AG04450 (cell line): ENCODE measurements at regions not wholly inside any gene's neighbourhood (a gene's known extent, or its start where the extent isn't known, plus 50 kb on each side); places are given as distances from the start of the nearest gene placed in this dataset.

Experiments
- CTCF ChIA-PET: fragments of 300-600, 350-600 bp; formaldehyde crosslinking; extraction: SDS; loops from one replicate; lab custom pipeline; 2022; ENCODE audit warnings: antibody characterized with exemption, inconsistent platforms; lab: Charles Lee
- POLR2A ChIA-PET: fragments of 350-600 bp; formaldehyde crosslinking; extraction: SDS; loops from one replicate; lab custom pipeline; 2021; ENCODE audit warnings: antibody characterized with exemption, inconsistent platforms; lab: Yijun Ruan, JAX
- DNase-seq: peaks from one replicate; pipeline ENCODE4 v3.0.0-alpha.2; 2011; ENCODE audit warnings: low read depth, low spot score
- H3K27ac ChIP-seq: one replicate; pipeline ENCODE4 v1.5.1; 2012; ENCODE audit warnings: low read depth, low read length, control low read depth
- H3K27me3 ChIP-seq: one replicate; pipeline ENCODE4 v1.6.0; 2012; ENCODE audit warnings: low read length; ENCODE audit not compliant: control insufficient read depth, insufficient read depth
- H3K4me3 ChIP-seq: 2 replicates; pipeline ENCODE4 v1.5.1; 2011; ENCODE audit warnings: mild to moderate bottlenecking, low read depth, low read length, control low read depth
- H3K9me3 ChIP-seq: 2 replicates; pipeline ENCODE4 v1.5.1; 2012; ENCODE audit warnings: low read length; ENCODE audit not compliant: control insufficient read depth, insufficient read depth
- TF ChIP-seq, protein P1 (sequence below): IDR thresholded peaks from 2 replicates; pipeline ENCODE4 v1.5.1; 2011; ENCODE audit warnings: low read depth, low read length, control low read depth, inconsistent platforms

DNA sequence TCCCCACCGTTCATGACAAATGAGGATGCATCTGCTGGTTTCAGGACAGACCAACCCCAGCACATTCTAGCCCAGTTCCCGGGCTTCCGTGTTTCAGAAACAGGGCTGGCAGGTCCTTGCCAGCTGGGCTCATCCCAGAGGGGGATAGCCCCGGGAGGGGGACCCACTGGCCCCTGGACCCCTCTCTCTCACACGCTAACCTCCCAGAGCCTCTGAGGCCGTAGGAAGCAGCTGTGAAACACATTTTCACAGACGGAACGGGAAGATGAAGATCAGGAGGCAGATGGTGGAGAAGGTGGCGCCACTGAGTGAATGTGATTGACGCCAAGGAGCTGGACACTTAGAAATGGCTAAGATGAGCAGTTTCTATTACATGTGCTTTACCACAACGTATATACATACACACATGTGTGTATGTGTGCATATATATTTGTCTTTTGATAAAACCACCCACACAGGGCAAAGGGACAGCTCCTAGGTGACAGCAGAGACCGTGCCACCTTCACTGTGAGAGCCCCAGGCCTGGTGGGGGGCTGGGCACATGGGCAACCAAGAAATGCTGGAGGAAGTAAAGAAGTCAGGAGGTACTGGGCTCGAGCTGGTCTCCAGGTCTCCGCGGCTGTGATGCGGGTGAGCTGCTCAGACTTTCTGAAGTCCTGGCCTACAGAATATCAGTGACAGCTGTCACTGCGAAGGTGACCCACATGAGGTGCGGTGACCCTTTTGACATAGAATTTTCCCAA lies 168.6 kb upstream of the IQSEC1 start:
- H3K27ac ChIP-seq = no peak overlapping the region
- peaks cover 3% of the 10 kb centered on the region for H3K27me3 ChIP-seq
- ChIA-PET POLR2A (no interaction called here), CTCF (no interaction called here)
- H3K4me3 ChIP-seq = no peak overlapping the region
- TF ChIP-seq, protein P1, sequence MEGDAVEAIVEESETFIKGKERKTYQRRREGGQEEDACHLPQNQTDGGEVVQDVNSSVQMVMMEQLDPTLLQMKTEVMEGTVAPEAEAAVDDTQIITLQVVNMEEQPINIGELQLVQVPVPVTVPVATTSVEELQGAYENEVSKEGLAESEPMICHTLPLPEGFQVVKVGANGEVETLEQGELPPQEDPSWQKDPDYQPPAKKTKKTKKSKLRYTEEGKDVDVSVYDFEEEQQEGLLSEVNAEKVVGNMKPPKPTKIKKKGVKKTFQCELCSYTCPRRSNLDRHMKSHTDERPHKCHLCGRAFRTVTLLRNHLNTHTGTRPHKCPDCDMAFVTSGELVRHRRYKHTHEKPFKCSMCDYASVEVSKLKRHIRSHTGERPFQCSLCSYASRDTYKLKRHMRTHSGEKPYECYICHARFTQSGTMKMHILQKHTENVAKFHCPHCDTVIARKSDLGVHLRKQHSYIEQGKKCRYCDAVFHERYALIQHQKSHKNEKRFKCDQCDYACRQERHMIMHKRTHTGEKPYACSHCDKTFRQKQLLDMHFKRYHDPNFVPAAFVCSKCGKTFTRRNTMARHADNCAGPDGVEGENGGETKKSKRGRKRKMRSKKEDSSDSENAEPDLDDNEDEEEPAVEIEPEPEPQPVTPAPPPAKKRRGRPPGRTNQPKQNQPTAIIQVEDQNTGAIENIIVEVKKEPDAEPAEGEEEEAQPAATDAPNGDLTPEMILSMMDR = no peak
- no peak for DNase-seq
- no peaks in the 10 kb centered on the region for H3K9me3 ChIP-seq

- no peak for DNase-seq
- POLR2A ChIA-PET = no interaction called here
- CTCF ChIA-PET = no interaction called here
Measured at GRCh38 chr3:13240928-13241618, 167.8 kb upstream of the IQSEC1 start.

DNA sequence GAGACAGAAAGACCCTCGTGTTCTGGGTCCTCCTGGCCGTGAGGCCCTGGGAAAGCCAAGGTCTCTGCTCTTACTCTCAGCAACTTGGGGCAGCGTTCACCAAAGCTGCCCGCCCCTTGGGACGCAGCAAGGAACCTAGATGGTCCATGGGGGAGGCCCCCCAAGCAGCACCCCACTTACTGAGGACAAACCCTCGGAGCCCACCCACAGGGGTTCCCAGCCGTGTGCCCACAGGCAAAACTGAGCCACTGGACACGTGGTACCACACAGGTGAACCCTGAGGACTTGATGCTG lies 166.2 kb upstream of the IQSEC1 start:
- H3K4me3 ChIP-seq = no peak overlapping the region
- no peaks in the 10 kb centered on the region for H3K9me3 ChIP-seq
- DNase-seq = no peak
- H3K27ac ChIP-seq = no peak overlapping the region
- POLR2A ChIA-PET = no interaction called here
- TF ChIP-seq, protein P1 = no peak
- CTCF ChIA-PET = no interaction called here
- peaks cover 12% of the 10 kb centered on the region for H3K27me3 ChIP-seq

More at GRCh38 chr3:13240928-13241618, 167.8 kb upstream of the IQSEC1 start:
- no peak overlapping the region for H3K27ac ChIP-seq
- H3K9me3 ChIP-seq = no peaks in the 10 kb centered on the region
- TF ChIP-seq, protein P1 = no peak
- peaks cover 3% of the 10 kb centered on the region for H3K27me3 ChIP-seq
- no peak overlapping the region for H3K4me3 ChIP-seq

DNA sequence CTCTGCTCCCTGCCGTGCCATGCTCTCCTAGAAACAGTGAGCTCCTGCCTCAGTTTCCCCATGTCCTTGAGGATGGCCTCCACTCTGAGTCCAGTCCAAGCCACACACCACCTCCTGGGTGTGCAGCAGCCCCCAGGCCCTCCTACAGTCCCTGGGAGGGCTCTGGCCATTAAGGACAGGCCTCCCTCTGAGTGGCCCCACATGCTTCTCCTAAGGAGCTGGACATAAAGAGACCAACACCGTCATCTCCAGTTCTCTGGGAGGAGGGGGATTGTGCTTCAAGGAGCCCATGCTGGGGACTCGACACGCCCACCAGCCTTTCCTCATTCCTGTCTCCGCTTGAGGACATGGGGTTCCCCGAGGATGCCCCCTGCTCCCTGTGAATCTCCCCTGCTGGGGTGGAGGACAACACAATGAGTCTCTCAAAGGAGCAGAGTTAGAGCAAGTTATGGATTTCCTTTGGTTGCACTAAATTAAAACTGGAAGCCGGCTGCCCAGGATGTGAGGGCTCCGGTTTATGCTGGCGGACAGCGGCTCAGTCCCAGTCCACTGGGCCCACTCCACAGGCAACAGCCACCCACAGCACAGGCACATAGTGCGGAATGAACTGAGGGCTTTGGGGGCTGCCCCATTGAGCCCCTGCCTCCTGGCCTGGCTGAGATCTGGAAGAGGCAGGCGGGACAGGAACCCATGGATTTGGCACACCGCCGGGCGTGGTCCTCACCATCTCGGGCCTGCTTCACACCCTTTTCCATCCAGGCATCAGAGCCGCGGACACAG lies 165.6 kb upstream of the IQSEC1 start:
- H3K4me3 ChIP-seq = no peak overlapping the region
- no peak for DNase-seq
- TF ChIP-seq, protein P1 = no peak
- CTCF ChIA-PET = no interaction called here
- H3K27me3 ChIP-seq = peaks cover 16% of the 10 kb centered on the region
- H3K9me3 ChIP-seq = no peaks in the 10 kb centered on the region
- POLR2A ChIA-PET = no interaction called here
- no peak overlapping the region for H3K27ac ChIP-seq
